GM19438 (cell line): ENCODE measurements at regions not wholly inside any gene's neighbourhood (a gene's known extent, or its start where the extent isn't known, plus 50 kb on each side); places are given as distances from the start of the nearest gene placed in this dataset.
"Not testable (repeated sequence)": the region's sequence is repeated elsewhere in the genome, so short reads cannot be mapped to it uniquely, and the experiment has no call there.

ENCODE experiments used
- ATAC-seq: cut with Tn5 transposase; IDR thresholded peaks from one replicate; pipeline ENCODE4 v1.9.1; 2021; ENCODE audit warnings: low read depth; ENCODE audit not compliant: unreplicated experiment

DNA sequence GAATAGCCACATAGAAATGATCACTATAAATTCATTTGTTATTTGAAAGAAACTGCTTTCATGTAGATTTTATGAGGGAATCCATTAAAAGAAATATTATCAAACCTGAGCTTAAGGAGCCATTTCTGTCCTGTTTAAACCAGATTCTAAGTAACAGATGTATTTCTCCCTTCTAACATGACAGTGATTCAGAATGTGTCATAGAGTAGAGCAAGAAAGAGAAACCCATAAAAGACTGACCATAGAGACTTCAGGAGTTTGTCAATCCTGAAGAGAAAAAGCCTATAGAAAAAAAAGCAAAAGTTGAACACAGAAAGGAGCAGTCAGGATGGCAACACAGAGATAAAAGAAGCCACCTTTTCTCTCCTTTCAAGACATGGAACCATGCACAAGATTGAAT is 390.6 kb downstream of the PRIM2 start:
- not testable (repeated sequence) for ATAC-seq

DNA sequence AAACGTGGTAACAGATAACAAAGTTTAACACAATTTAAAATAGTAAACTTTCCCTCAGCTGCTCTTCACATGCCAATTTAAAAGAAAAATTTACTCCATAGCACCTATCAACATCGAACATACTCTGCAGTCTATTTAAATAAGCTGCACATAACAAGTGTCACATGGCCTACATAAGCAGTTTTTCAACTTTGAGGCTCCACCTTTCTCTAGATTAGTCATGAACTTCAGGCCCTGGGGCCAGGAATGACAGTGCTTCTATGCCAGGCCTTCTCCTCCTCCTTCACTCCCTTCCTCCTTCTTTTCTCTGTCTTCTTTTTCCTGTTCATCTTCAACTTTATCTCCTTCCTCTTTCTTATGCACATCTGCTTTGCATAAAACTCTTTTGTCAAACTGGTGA is 405.1 kb downstream of the PRIM2 start:
- ATAC-seq: not testable (repeated sequence)

DNA sequence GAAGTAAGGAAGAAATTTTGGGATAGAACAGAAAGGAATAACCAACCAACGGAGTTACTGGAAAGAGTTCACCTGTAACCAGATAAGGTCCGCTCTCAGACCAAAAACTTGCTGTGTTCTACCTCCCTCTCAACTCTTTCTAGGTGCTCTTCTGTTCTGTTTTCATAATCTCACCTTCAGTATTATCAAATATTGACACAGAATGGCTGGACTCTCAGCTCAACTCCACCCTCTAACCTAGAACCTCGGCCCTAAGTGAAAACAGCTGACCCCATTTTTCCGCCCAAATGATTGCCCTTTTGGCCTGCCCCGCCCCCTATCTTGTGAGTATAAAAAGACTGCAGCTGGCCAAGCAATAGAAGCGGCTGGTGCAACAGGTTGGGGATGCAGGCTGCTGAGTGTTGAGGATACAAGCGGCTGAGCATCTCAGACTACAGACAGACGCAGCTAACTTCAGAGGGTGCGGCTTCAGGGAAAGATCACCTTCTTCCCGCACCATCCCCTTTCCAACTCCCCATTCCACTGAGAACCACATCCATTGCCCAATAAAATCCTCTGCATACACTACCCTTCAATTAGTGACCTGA is 406.5 kb downstream of the PRIM2 start:
- ATAC-seq: not testable (repeated sequence)

DNA sequence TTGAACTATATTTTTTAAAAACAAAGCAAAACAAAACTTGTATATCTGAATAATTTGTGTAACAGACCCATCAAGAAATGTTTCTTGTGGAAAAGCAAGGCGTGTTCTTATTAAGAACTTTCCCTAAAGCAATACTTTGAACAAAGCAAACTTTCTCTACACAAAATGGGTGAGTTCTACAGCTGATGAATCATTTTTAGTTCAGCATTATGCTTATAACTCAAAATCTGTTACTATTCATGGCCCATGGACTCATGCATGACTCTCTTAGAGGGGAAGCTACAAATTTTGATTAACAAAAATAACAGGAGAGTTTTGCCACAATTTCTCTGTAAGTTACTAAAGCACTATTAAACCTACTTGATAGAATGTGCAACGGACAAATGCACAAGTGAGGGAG is 412.0 kb downstream of the PRIM2 start:
- ATAC-seq: not testable (repeated sequence)

DNA sequence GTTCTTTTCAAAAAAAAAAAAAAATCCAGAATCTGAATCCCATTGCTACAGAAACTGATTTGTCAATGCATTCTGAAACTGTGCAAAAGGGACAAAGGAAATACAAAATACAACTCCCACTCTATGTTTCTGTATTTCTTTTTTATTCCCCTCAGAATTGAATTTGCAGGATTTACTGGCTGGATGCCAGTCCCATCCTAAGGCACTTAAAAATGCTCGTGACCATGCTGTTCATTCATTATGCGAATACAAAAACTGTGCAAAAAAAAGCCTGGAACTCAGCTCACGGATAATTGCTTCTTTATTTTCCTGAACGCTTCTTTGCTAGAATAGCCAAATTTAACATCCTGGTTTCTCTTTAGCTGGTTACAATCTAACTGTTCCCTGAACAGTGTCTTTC is 413.3 kb downstream of the PRIM2 start:
- not testable (repeated sequence) for ATAC-seq

DNA sequence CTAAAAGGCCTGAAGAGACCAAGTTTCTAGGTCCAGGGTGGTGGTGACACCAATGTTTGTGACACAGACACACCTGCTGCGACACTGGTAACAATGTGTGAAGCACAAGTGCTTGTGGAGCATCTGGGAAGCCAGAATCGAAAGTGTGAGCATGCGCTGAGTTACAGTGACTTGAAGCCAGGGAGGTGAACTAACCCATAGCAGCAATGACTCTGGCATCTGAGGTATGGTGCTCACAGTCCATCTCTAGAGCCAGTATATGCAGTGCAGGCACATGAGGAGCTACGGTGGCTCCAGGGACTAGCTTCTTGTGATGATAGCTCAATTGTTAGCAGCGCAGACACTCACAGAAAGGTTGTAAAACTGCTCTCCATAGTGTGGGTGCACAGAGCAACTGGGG is 430.3 kb downstream of the PRIM2 start:
- not testable (repeated sequence) for ATAC-seq

DNA sequence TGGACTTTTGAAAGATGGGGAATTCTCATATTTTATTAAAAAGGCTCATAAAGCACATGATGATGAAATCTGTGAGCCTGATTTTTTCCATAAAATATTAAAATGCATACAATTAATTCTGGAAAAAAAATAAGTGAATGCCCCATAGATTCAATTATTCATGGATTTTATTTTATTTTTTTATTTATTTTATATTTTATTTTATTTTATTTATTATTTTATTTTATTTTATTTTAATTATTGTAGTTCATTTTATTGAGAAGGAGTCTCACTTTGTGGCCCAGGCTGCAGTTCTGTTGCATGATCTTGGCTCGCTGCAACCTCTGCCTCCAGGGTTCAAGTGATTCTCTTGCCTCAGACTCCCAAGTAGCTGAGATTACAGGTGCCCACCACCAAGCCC is 442.4 kb downstream of the PRIM2 start:
- ATAC-seq: not testable (repeated sequence)

DNA sequence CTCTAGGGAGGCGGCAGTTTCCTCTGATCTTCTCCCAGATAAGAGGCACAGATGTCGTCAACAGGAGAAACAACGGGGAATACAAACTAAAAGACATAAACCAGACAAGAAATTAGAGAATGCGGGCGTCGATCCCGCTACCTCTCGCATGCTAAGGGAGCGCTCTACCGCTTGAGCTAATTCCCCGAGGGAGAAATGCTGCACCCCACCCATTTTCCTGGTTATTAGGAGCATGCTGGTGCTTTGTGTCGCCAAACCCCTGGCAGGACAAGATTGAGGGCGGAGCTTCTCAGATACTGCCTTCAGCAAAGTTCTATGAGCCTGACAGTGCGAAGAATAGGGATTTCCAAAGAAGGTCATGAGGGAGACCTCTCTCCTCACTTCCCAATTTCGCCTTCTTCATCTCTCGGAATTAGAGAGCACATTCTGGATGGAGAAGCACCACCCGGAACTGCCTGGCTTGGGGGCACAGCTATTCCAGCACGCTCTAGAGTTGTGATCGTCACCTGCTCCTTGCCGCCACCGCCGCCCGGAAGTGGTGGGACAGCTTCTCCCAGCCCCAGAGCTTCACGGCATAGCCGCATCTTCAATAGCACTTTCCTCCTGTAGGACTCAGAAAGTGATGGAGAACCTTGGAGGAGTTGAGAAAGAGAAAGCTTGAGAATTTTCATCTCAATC is 475.4 kb downstream of the PRIM2 start:
- not testable (repeated sequence) for ATAC-seq

DNA sequence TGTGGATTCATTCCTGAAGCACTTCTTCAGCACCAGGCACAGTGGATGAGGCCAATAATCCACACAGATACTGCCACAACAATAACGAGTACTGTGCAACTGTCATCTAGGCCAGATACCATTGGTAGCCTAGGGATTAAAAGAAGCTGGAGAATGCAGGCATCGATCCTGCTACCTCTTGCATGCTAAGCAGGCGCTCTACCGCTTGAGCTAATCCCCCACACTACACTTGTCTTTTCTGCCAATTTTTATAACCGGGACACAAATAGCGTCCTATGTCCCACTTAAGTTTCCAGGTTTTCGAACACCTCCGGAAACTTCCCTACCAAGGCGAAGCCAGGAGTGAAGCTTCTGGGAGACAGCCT is 475.9 kb downstream of the PRIM2 start:
- ATAC-seq: not testable (repeated sequence)

DNA sequence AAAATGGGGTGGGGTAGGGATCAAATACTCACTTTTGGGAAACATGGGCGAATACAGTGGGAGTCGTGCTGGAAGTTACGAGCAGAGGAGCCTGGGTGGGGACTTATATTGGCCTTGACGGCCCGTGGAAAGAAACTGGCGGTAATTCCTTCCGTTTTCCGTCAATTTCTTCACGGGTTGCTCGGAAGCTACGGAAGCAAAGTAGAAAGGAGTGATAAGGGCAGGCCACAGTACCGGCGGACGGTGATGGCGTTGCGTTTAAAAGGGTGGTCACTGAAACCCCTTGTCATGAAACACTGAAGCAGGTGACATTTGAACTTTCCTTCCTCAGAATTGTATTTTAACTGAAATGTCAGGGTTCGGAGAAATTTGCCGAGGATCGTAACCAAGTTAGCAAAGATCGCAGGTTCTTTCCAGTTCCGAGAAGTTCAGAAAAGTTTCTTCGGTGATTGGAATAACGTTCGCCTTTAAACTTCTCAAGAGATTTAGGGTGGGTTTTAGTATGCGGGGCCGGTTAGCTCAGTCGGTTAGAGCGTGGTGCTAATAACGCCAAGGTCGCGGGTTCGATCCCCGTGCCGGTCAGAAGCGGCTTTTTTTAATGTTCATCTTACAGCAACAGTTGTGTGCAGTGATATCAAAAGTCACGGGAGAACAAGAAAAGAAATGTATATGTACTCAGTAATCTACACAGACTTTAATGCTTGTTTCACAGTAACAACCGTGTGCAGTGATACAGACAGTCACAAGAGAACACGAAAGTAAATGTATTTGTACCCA is 482.5 kb downstream of the PRIM2 start:
- ATAC-seq: not testable (repeated sequence)

DNA sequence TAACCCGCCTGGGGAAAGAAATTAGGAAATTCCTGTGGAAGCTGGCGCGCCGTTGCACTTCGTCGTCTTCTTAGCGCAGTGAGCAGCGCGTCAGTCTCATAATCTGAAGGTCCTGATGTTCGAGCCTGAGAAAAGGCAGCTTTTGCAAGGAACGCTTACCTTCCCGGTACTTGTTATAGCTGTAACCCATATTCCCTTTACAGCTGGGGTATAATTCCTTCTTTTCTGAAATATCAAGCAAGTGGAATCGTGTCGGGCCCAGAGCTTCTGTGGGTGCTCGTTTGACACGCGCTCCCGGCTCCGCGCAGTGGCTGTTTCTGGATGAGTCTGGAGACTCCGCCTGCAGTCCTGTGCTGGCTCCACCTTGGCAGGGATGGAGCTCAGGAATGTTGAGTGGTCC is 491.2 kb downstream of the PRIM2 start:
- not testable (repeated sequence) for ATAC-seq

DNA sequence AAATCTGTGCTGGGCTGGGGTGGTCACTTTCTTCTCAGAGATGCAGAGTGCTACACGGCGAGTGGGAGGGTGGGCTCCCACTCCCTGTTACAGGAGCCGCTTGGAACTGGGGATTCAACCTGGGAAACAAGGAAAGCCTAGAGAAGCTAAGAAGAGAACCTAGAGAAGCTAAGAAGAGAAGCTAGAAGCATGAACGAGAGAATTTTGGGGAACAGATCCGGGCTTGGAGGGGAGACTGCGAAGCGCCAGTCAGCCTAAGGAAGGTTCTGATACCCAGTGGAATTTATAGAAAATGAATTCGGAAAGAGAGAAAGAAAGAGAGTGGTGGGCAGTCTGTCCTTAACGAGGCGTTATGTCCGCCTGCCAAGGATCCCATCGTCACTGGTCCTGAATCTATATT is 492.0 kb downstream of the PRIM2 start:
- not testable (repeated sequence) for ATAC-seq

DNA sequence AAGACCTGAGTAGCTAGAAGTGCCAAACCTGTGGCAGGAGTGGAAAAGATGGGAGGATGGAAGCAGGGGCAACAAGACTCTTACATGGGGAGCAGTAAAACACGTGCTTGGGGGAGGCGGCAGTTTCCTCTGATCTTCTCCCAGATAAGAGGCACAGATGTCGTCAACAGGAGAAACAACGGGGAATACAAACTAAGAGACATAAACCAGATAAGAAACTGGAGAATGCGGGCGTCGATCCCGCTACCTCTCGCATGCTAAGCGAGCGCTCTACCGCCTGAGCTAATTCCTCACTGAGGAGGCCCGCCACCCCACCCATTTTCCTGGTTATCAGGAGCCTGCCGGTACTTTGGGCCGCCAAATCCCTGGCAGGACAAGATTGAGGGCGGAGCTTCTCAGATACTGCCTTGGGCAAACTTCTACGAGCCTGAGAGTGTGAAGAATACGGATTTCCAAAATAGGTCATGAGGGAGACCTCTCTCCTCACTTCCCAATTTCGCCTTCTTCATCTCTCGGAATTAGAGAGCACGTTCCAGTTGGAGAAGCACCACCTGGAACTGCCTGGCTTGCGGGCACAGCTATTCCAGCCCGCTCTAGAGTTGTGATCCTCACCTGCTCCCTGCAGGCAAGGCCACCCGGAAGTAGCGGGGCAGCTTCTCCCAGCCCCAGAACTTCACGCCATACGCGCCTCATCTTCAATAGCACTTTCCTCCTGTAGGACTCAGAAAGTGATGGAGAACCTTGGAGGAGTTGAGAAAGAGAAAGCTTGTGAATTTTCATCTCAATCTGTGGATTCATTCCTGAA is 496.0 kb downstream of the PRIM2 start:
- not testable (repeated sequence) for ATAC-seq

DNA sequence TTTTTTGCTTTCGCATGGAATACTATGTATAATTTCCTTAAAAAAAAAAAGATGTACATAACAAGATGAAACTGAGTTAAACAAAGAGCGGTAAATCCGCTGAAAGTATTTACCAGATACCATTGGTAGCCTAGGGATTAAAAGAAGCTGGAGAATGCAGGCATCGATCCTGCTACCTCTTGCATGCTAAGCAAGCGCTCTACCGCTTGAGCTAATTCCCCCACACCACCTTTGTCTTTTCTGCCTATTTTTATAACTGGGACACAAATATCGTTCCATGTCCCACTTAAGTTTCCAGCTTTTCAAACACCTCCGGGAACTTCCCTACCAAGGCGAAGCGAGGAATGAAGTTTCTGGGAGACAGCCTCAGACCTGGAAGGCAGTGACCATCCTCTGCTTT is 498.4 kb downstream of the PRIM2 start:
- ATAC-seq: not testable (repeated sequence)

DNA sequence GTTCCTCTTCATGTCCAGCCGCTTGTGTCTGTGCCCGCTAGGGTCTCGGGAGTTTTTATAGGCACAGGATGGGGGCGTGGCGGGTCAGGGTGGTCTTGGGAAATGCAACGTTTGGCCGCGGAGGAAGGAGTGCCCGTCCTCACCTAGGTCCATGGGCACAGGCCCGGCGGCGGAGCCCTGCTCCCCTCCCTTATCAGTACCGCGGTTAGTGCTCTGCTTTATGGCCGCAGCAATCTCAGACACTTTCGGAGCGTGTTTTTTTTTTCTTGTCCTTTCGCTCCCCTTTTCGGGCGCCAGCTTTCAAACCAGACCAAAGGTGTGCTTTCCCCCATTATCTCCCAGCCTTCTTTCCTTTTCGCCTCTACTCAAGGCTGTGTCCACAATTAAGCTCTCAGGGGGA is 503.9 kb downstream of the PRIM2 start:
- not testable (repeated sequence) for ATAC-seq

DNA sequence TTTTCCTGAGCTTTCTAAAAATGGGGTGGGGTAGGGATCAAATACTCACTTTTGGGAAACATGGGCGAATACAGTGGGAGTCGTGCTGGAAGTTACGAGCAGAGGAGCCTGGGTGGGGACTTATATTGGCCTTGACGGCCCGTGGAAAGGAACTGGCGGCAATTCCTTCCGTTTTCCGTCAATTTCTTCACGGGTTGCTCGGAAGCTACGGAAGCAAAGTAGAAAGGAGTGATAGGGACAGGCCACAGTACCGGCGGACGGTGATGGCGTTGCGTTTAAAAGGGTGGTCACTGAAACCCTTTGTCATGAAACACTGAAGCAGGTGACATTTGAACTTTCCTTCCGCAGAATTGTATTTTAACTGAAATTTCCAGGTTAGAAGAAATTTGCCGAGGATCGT is 505.0 kb downstream of the PRIM2 start:
- ATAC-seq: not testable (repeated sequence)

DNA sequence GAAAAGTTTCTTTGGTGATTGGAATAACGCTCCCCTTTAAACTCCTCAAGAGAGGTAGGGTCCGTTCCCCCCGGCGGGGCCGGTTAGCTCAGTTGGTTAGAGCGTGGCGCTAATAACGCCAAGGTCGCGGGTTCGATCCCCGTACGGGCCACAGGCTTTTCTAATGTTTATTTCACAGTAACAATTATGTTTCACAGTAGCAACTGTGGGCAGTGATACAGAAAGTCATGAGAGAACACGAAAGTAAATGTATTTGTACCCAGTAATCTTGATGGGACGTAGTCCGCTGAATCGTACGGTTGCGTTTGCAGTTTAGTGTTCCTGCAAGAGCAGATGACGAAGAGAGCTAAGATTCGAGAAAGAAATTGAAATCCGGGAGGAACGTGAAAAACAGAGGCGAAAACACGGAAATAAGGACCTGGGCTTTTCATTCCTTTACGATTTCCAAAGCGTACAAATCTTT is 505.5 kb downstream of the PRIM2 start:
- no peak for ATAC-seq

DNA sequence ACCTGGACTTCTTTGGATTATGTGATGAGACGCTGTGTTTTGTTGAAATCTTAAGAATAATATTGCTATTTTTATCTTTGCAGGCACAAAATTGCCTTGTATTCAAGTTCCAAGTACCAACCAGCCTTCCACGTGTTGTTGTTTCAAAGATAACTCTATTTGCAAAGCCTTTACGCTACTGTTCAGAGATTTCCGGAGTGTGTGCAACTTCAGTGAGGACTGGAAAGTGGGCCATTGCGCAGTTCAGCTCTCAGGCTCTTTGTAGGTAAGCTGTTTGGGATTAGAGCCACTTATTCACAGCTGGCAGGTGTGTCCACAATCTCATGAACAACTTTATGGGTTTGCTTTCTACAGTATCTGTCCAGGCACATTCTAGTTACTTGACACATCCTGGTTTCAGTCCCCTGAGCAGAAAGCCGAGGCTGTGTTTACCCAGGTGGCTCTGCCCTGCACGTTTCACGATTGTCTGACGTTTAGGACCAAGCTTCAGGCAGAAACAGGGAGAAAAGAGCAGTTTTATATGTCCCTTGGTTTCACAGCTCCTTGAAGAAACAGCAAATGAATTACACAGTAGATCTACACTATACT is 520.3 kb downstream of the PRIM2 start:
- ATAC-seq: not testable (repeated sequence)

DNA sequence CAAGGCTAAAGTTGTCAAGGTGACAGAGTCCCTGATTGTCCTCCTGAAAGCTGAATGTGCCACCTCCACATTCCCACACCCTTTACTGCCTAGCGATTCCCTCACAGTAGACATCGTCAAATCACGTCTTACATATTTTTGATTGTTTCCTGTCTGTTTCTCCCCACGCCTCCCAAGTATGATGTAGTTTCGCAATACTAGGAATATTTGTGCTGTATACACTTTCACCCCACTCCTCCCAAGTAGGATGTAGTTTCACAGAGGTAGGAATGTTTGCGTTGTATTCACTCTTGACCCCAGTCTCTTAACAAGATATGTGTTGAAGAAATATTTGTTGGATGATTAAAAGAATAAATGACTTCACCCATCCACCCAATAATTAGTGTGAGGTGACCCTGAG is 524.1 kb downstream of the PRIM2 start:
- ATAC-seq: not testable (repeated sequence)

DNA sequence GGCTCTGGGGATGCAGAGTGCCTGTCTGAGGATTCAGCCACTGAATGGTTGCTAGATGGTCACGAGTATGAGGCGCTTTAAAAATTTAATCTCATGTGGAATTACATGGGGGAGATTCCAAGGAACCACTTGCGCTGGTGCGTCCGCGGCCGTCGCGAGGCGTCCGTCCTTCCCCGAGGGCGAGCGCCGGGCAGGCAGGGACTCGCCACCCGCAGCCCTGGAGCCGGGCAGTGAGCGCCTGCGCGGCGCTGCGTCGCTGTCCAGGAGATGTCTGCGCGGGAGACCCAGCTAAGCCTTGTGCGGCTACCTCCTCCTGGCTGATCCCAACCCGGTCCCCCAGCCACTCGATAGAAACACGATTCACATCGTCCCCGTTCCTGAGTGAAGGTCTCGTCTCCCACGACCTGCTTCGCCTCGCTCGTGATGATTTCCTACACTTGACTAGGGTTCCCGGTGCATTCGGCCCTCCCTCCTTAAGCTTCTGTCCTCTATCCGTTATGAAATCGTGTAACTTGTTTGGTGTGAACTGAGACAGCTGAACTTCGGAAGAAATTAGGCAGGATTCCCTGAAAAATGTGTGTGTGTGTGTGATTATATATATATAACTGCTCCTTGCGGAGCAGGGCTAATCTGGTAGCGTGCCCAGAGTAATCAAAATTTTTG is 536.4 kb downstream of the PRIM2 start:
- ATAC-seq: not testable (repeated sequence)
